PC-3 (cell line): ENCODE measurements at regions not wholly inside any gene's neighbourhood (a gene's known extent, or its start where the extent isn't known, plus 50 kb on each side); places are given as distances from the start of the nearest gene placed in this dataset.
A peak's percentile ranks its signal among the peaks of the same experiment; 100 is the strongest.

ENCODE experiments used
- ATAC-seq: fragments of 200-7000 bp; cut with Tn5 transposase; 2 replicates; pipeline ENCODE4 v1.9.1; 2020; ENCODE audit warnings: mild to moderate bottlenecking, moderate library complexity
- BruUV-seq: library from RNA; stranded (reverse); fragments of 400-500 nt; replicated peaks from 2 replicates; lab custom pipeline; 2021; lab: Mats Ljungman, UMichigan
- CTCF ChIA-PET: fragments of 300-600 bp; sonication (Branson Sonifier 250); formaldehyde crosslinking; loops from one replicate; lab custom pipeline; 2022; ENCODE audit warnings: antibody characterized with exemption; lab: Charles Lee
- POLR2A ChIA-PET: fragments of 300-600 bp; sonication (Branson Sonifier 250); formaldehyde crosslinking; loops from one replicate; lab custom pipeline; 2022; ENCODE audit warnings: antibody characterized with exemption; ENCODE audit not compliant: unreplicated experiment; lab: Charles Lee
- DNase-seq: peaks from one replicate; pipeline ENCODE4 v3.0.0-alpha.2; 2015
- H2AFZ ChIP-seq: fragments of 300-600 bp; sonication (generic); 2 replicates; pipeline ENCODE4 v1.6.0; 2016; ENCODE audit warnings: antibody characterized with exemption, low read length
- H3F3A ChIP-seq: fragments of 300-600 bp; sonication (generic); one replicate; pipeline ENCODE4 v1.6.0; 2017; ENCODE audit warnings: antibody characterized with exemption, low read length, control low read depth, mild to moderate bottlenecking; ENCODE audit not compliant: unreplicated experiment
- H3K27ac ChIP-seq: fragments of 300-600 bp; sonication (generic); 2 replicates; pipeline ENCODE4 v1.5.1; 2016; ENCODE audit warnings: mild to moderate bottlenecking, low read length
- H3K27me3 ChIP-seq: fragments of 300-600 bp; sonication (generic); 2 replicates; pipeline ENCODE4 v1.6.1; 2016; ENCODE audit warnings: low read length, mixed read lengths
- H3K36me3 ChIP-seq: fragments of 300-600 bp; sonication (generic); 2 replicates; pipeline ENCODE4 v1.6.1; 2016; ENCODE audit warnings: low read depth, mixed run types, low read length, mixed read lengths
- H3K4me1 ChIP-seq: fragments of 300-600 bp; sonication (generic); 2 replicates; pipeline ENCODE4 v1.5.1; 2016; ENCODE audit warnings: low read length; ENCODE audit not compliant: insufficient read depth
- H3K4me2 ChIP-seq: fragments of 300-600 bp; sonication (generic); 2 replicates; pipeline ENCODE4 v1.6.0; 2016; ENCODE audit warnings: low read length
- H3K4me3 ChIP-seq: fragments of 300-600 bp; sonication (generic); 2 replicates; pipeline ENCODE4 v1.5.1; 2016; ENCODE audit warnings: mild to moderate bottlenecking, low read length, mixed read lengths
- H3K79me2 ChIP-seq: fragments of 300-600 bp; sonication (generic); 2 replicates; pipeline ENCODE4 v1.6.1; 2017; ENCODE audit warnings: low read length, mixed read lengths
- H3K9ac ChIP-seq: fragments of 300-600 bp; sonication (generic); 2 replicates; pipeline ENCODE4 v1.6.0; 2016; ENCODE audit warnings: mild to moderate bottlenecking, low read length
- H3K9me2 ChIP-seq: fragments of 300-600 bp; sonication (generic); replicated peaks from 2 replicates; pipeline ENCODE4 v1.6.1; 2016; ENCODE audit warnings: mixed run types, low read length, mixed read lengths
- H3K9me3 ChIP-seq: fragments of 300-600 bp; sonication (generic); 2 replicates; pipeline ENCODE4 v1.6.1; 2016; ENCODE audit warnings: low read length, mixed read lengths
- H4K20me1 ChIP-seq: fragments of 300-600 bp; sonication (generic); 2 replicates; pipeline ENCODE4 v1.6.1; 2016; ENCODE audit warnings: low read length, mixed read lengths
- EZH2 ChIP-seq: fragments of 300-600 bp; sonication (generic); IDR thresholded peaks from one replicate; pipeline ENCODE4 v1.6.1; 2017; ENCODE audit warnings: antibody characterized with exemption, mild to moderate bottlenecking, low read length; ENCODE audit not compliant: unreplicated experiment
- EZH2phosphoT487 ChIP-seq: fragments of 300-600 bp; sonication (generic); IDR thresholded peaks from 2 replicates; pipeline ENCODE4 v1.6.1; 2018; ENCODE audit warnings: mild to moderate bottlenecking, antibody characterized with exemption, low read length, borderline replicate concordance
- intact Hi-C: fragments of 100-400 bp; cut with micrococcal nuclease; formaldehyde crosslinking; loops from 2 replicates; pipeline ENCODE4 v1.9.0; 2023
- TF ChIP-seq, protein P1 (sequence below): fragments of 300-600 bp; sonication (generic); conservative IDR thresholded peaks from 2 replicates; pipeline ENCODE4 v1.5.1; 2017; ENCODE audit warnings: antibody characterized with exemption, low read depth, mild to moderate bottlenecking, low read length

DNA sequence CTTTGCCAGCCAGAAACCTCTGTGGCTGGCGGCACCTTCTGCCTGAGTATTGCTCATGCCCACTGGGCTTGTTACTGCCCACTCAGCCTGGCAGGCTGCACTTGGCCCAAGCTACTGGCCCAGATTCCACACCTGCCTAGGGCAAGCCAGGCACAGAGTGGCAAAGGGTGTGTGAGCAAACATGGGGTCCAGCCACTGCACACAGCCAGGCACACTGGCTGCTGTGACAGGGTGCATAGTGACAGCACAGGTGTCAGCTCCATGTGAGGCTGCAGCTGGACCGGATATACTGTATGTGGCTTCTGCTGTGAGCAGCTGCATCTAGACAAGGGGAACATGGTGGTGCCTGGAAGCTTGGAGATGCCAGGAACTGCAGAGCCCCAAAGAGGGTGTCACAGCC, 113.9 kb downstream of the COPS8 start:
- intact Hi-C loops = no loop called here
- DNase-seq (no peak), ATAC-seq (no peak)
- peaks cover 62% of the 10 kb centered on the region for H3K4me1 ChIP-seq
- no peak overlapping the region for H3K4me3 ChIP-seq
- H3F3A ChIP-seq = no peaks in the 10 kb centered on the region
- H4K20me1 ChIP-seq = no peaks in the 10 kb centered on the region
- no peaks in the 10 kb centered on the region for H3K79me2 ChIP-seq
- H3K9me2 ChIP-seq = no peaks in the 10 kb centered on the region
- no TSS peak for BruUV-seq
- ChIA-PET CTCF (no interaction called here), POLR2A (interaction anchor here (0.6 kb wide), 1 partner anchor 34 kb away, joined by 3 read pairs; no protein-coding TSS in a partner anchor)
- no peak overlapping the region for H3K27ac ChIP-seq
- H3K9me3 ChIP-seq = no peaks in the 10 kb centered on the region
- no peak overlapping the region for H3K9ac ChIP-seq
- H3K36me3 ChIP-seq = no peaks in the 10 kb centered on the region
- H3K27me3 ChIP-seq = no peaks in the 10 kb centered on the region
- no peak overlapping the region for H2AFZ ChIP-seq
- no peak for TF ChIP-seq EZH2phosphoT487
- TF ChIP-seq, protein P1, sequence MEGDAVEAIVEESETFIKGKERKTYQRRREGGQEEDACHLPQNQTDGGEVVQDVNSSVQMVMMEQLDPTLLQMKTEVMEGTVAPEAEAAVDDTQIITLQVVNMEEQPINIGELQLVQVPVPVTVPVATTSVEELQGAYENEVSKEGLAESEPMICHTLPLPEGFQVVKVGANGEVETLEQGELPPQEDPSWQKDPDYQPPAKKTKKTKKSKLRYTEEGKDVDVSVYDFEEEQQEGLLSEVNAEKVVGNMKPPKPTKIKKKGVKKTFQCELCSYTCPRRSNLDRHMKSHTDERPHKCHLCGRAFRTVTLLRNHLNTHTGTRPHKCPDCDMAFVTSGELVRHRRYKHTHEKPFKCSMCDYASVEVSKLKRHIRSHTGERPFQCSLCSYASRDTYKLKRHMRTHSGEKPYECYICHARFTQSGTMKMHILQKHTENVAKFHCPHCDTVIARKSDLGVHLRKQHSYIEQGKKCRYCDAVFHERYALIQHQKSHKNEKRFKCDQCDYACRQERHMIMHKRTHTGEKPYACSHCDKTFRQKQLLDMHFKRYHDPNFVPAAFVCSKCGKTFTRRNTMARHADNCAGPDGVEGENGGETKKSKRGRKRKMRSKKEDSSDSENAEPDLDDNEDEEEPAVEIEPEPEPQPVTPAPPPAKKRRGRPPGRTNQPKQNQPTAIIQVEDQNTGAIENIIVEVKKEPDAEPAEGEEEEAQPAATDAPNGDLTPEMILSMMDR = no peak
- TF ChIP-seq EZH2 = no peak
- H3K4me2 ChIP-seq = no peak overlapping the region

DNA sequence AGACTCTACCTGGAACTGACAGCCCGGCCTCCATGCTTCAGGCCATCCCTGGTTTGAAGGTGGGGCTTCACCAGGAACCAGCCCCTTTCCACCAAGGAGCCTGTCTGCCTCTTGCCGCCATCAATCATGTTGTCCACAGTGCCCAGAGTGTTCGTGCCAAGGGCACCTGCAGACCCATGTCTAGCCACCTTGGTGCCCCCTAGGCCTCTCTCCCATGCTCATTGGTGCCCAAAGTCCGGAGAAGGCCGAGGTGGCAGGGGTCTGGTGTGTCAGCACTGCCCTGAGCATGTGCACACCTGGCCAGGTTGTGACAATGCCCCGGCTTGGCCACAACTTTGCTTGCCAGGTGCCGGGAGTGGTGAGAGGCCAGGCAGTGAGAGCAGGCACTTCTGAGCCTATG, 114.8 kb downstream of the COPS8 start:
- TF ChIP-seq, protein P1 = no peak
- no peak for TF ChIP-seq EZH2
- no peak for TF ChIP-seq EZH2phosphoT487
- BruUV-seq = no TSS peak
- Histone ChIP-seq H3F3A (no peaks in the 10 kb centered on the region), H4K20me1 (no peaks in the 10 kb centered on the region), H3K9me2 (no peaks in the 10 kb centered on the region), H3K9ac (no peak overlapping the region), H2AFZ (no peak overlapping the region), H3K27me3 (no peaks in the 10 kb centered on the region), H3K4me3 (no peak overlapping the region), H3K4me1 (peaks cover 62% of the 10 kb centered on the region), H3K27ac (no peak overlapping the region), H3K9me3 (no peaks in the 10 kb centered on the region), H3K36me3 (no peaks in the 10 kb centered on the region), H3K79me2 (no peaks in the 10 kb centered on the region), H3K4me2 (no peak overlapping the region)
- DNase-seq (no peak), ATAC-seq (no peak)
- intact Hi-C loops = no loop called here
- CTCF ChIA-PET = no interaction called here
- POLR2A ChIA-PET = no interaction called here

DNA sequence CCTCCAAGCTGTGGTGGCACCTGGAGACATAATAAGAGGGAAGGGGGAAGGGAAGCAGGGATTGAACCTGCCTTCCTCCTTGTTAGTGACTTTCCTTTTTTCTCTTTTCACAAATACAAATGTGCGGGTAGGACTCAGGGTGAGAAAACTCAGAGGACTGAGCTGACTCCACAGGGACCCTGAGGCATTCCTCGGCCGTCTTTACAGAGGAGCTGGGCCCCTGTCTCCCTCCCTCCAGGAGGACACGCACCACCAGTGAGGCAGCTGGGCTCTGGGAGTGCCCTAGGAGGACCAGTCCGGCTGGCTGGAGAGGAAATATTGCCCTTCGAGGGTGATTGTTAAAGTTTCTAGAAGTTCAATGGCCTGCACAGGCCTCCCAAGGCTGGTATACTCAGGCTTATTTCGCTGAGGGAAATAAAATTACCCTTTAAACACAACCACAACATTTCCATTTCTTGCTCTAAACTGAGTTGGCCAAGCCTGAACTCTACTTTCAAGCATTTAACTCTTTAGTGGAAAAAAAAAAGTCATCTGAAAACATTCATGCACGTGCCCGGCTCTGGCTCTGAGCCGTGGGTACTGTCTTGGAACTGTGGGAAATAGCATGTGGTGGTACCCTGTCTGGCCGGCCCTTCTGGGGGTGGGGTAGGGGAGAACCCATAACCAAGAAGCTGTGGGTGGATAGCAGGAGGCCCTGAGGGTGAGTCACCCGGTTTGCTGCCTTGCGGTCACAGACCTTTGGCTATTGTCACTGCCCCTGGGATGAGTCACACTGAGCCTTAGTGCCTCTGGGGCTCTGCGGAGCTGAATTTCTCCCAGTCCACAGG, 116.0 kb downstream of the COPS8 start:
- no peaks in the 10 kb centered on the region for H3K9me3 ChIP-seq
- no peaks in the 10 kb centered on the region for H3K36me3 ChIP-seq
- TF ChIP-seq, protein P1 = no peak
- TF ChIP-seq EZH2 = no peak
- no TSS peak for BruUV-seq
- no peak overlapping the region for H2AFZ ChIP-seq
- intact Hi-C loops = loop anchor here (2.0 kb wide), 1 partner anchor 25 kb away; no protein-coding TSS in a partner anchor
- peak; percentile 89 for ATAC-seq
- peak overlapping the region; percentile 40; the same call in 1 of the 2 replicates for H3K4me3 ChIP-seq
- ChIA-PET POLR2A (no interaction called here), CTCF (no interaction called here)
- H3K9ac ChIP-seq = peak overlapping the region; percentile 21
- no peaks in the 10 kb centered on the region for H3F3A ChIP-seq
- no peaks in the 10 kb centered on the region for H3K79me2 ChIP-seq
- peak; percentile 96 for DNase-seq
- no peaks in the 10 kb centered on the region for H4K20me1 ChIP-seq
- peak overlapping the region; percentile 71 for H3K27ac ChIP-seq
- peaks cover 55% of the 10 kb centered on the region for H3K4me1 ChIP-seq
- H3K9me2 ChIP-seq = no peaks in the 10 kb centered on the region
- H3K4me2 ChIP-seq = peak overlapping the region; percentile 76
- no peaks in the 10 kb centered on the region for H3K27me3 ChIP-seq
